ENCODE measurements at regions not wholly inside any gene's neighbourhood (a gene's known extent, or its start where the extent isn't known, plus 50 kb on each side); places are given as distances from the start of the nearest gene placed in this dataset.
"Not testable (repeated sequence)": the region's sequence is repeated elsewhere in the genome, so short reads cannot be mapped to it uniquely, and the experiment has no call there.

- H3K9me3 ChIP-seq = peaks cover 0 to 2% (median 0%) of the 10 kb centered on the region in 12 donors
- no peak for TF ChIP-seq POLR2A (IDR thresholded peaks at IDR 0.05)
- TF ChIP-seq, protein P1, sequence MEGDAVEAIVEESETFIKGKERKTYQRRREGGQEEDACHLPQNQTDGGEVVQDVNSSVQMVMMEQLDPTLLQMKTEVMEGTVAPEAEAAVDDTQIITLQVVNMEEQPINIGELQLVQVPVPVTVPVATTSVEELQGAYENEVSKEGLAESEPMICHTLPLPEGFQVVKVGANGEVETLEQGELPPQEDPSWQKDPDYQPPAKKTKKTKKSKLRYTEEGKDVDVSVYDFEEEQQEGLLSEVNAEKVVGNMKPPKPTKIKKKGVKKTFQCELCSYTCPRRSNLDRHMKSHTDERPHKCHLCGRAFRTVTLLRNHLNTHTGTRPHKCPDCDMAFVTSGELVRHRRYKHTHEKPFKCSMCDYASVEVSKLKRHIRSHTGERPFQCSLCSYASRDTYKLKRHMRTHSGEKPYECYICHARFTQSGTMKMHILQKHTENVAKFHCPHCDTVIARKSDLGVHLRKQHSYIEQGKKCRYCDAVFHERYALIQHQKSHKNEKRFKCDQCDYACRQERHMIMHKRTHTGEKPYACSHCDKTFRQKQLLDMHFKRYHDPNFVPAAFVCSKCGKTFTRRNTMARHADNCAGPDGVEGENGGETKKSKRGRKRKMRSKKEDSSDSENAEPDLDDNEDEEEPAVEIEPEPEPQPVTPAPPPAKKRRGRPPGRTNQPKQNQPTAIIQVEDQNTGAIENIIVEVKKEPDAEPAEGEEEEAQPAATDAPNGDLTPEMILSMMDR (IDR thresholded peaks at IDR 0.05) = no peak
- intact Hi-C loops (cut with DNase I) = no loop called here
- 2 to 23% (median 13%) methylated on average over 1 of the region's 1 CpG for WGBS, 4 donors
- H3K4me3 ChIP-seq = no peak overlapping the region
- DNase-seq = no peak
- no peaks in the 10 kb centered on the region for H3K27me3 ChIP-seq
- H3K27ac ChIP-seq = no peak overlapping the region
- peaks cover 0 to 3% (median 0%) of the 10 kb centered on the region in 12 donors for H3K4me1 ChIP-seq
- no peak for ATAC-seq
- no peaks in the 10 kb centered on the region for H3K36me3 ChIP-seq
These were observed 286.7 kb downstream of the SRGAP2C start for GRCh38 chr1:121471523-121471922.

GRCh38 chr1:121472017-121472416, 287.2 kb downstream of the SRGAP2C start:
- peaks cover 0 to 7% (median 0%) of the 10 kb centered on the region in 12 donors for H3K9me3 ChIP-seq
- no peaks in the 10 kb centered on the region for H3K27me3 ChIP-seq
- WGBS, 4 donors = 71 to 88% (median 77%) methylated on average over 4 of the region's 4 CpGs
- TF ChIP-seq POLR2A (IDR thresholded peaks at IDR 0.05) = no peak
- TF ChIP-seq, protein P1 (IDR thresholded peaks at IDR 0.05) = no peak
- DNase-seq (no peak), ATAC-seq (no peak)
- H3K27ac ChIP-seq = no peak overlapping the region
- no peaks in the 10 kb centered on the region for H3K36me3 ChIP-seq
- intact Hi-C loops (cut with DNase I) = no loop called here
- H3K4me1 ChIP-seq = peaks cover 0 to 3% (median 0%) of the 10 kb centered on the region in 12 donors
- no peak overlapping the region for H3K4me3 ChIP-seq

DNA sequence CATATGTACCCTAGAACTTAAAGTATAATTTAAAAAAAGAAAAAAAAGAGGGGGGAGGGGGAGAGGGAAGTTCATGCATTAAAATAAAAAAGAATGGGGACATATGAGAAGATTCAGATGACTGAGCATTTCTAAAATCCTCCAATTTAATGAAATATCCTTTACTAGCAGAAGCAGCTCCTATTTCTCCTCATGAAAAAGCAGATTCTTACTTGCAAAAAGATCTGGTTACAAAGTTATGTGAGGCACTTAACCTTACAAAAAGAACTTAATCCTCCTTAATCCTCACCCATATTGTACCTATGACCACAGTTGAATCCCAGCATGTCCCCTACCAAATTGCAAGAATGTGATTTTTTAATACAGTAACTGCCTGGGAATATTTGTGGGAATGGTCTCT, 298.5 kb downstream of the SRGAP2C start:
- ATAC-seq (no peak), DNase-seq (no peak)
- no peak overlapping the region for H3K4me3 ChIP-seq
- intact Hi-C loops (cut with DNase I) = no loop called here
- no peaks in the 10 kb centered on the region for H3K27me3 ChIP-seq
- no peaks in the 10 kb centered on the region for H3K36me3 ChIP-seq
- no peak for TF ChIP-seq POLR2A (IDR thresholded peaks at IDR 0.05)
- TF ChIP-seq, protein P1 (IDR thresholded peaks at IDR 0.05) = no peak
- H3K27ac ChIP-seq = no peak overlapping the region
- no peaks in the 10 kb centered on the region for H3K4me1 ChIP-seq
- peaks cover 0 to 26% (median 0%) of the 10 kb centered on the region in 12 donors for H3K9me3 ChIP-seq

DNA sequence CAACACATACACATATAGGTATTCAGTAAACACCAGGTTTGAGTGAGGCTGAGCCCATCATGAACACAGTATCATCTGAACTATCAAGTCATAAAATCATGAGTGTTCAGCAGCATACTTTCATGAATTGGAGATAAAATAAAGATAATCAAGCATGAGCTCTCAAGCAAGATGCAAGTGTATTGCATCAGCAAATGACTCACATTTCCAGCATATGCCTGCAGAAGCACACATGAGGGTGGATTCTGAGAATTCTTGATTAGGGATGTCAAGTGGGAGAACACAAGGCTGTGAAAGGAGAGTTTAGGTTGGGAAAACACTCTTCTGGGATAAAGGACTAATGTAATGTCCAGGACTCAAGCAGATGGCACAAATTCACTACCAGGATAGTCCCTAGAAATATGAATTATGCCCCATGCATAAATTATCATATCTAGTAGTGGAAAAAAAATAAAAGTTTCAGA, 299.2 kb downstream of the SRGAP2C start:
- Histone ChIP-seq H3K4me1 (no peaks in the 10 kb centered on the region), H3K9me3 (peaks cover 0 to 26% (median 0%) of the 10 kb centered on the region in 12 donors), H3K4me3 (no peak overlapping the region), H3K36me3 (no peaks in the 10 kb centered on the region), H3K27me3 (no peaks in the 10 kb centered on the region), H3K27ac (no peak overlapping the region)
- DNase-seq = no peak
- intact Hi-C loops (cut with DNase I) = no loop called here
- TF ChIP-seq POLR2A (IDR thresholded peaks at IDR 0.05) = no peak
- no peak for ATAC-seq

GRCh38 chr1:121494796-121495195, 310.0 kb downstream of the SRGAP2C start:
- not testable (repeated sequence) for H3K4me3 ChIP-seq, H3K27ac ChIP-seq, DNase-seq, H3K36me3 ChIP-seq, H3K4me1 ChIP-seq, ATAC-seq, H3K9me3 ChIP-seq, H3K27me3 ChIP-seq
- intact Hi-C loops (cut with DNase I) = loop anchor here in 1 of 10 donors (10.0 kb wide), 1 partner anchor 60 kb away; no protein-coding TSS in a partner anchor

GRCh38 chr1:121511455-121511854, 326.7 kb downstream of the SRGAP2C start:
- H3K36me3 ChIP-seq; DNase-seq; ATAC-seq; intact Hi-C loops (cut with DNase I); H3K27me3 ChIP-seq; H3K4me3 ChIP-seq: not testable (repeated sequence)
- H3K4me1 ChIP-seq = peaks cover 0 to 16% (median 0%) of the 10 kb centered on the region in 12 donors
- peaks cover 0 to 25% (median 6%) of the 10 kb centered on the region in 12 donors for H3K9me3 ChIP-seq
- WGBS, 4 donors = 59 to 64% (median 63%) methylated on average over 5 of the region's 5 CpGs
- H3K27ac ChIP-seq = peak overlapping the region in 1 of 12 donors; percentile 38

DNA sequence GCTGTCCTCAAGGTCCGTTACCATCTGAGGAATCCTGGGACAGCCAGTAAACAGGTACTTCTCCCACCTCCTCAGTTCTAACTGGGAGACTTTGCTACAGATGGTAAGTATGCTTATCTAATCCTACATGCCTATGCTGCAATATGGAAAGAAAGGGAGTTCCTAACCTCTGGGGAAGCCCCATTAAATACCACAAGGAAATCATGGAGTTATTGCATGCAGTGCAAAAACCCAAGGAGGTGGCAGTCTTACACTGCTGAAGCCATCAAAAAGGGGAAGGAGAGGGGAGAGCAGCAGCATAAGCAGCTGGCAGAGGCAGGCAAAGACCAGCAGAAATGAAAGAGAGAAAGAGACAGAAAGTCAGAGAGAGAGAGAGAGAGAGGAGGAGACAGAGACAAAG, 327.1 kb downstream of the SRGAP2C start:
- H3K27me3 ChIP-seq; intact Hi-C loops (cut with DNase I); H3K36me3 ChIP-seq; ATAC-seq; DNase-seq; H3K4me3 ChIP-seq: not testable (repeated sequence)
- peaks cover 0 to 19% (median 0%) of the 10 kb centered on the region in 12 donors for H3K4me1 ChIP-seq
- WGBS, 4 donors = 65 to 80% (median 77%) methylated on average over 1 of the region's 1 CpG
- peak overlapping the region in 1 of 12 donors; percentile 38 for H3K27ac ChIP-seq
- peaks cover 0 to 24% (median 6%) of the 10 kb centered on the region in 12 donors for H3K9me3 ChIP-seq
